Fibroblast of villous mesenchyme (primary cell): ENCODE measurements at regions not wholly inside any gene's neighbourhood (a gene's known extent, or its start where the extent isn't known, plus 50 kb on each side); places are given as distances from the start of the nearest gene placed in this dataset.

Source experiments
- DNase-seq: peaks from one replicate; pipeline ENCODE4 v3.0.0-alpha.2; 2010; ENCODE audit warnings: low read depth
- H3K4me3 ChIP-seq: 2 replicates; pipeline ENCODE4 v1.5.1; 2011; ENCODE audit warnings: low read depth, mild to moderate bottlenecking, low read length
- TF ChIP-seq, protein P1 (sequence below): IDR thresholded peaks from 2 replicates; pipeline ENCODE4 v1.5.1; 2012; ENCODE audit warnings: low read depth, mild to moderate bottlenecking, low read length; ENCODE audit not compliant: insufficient read depth

DNA sequence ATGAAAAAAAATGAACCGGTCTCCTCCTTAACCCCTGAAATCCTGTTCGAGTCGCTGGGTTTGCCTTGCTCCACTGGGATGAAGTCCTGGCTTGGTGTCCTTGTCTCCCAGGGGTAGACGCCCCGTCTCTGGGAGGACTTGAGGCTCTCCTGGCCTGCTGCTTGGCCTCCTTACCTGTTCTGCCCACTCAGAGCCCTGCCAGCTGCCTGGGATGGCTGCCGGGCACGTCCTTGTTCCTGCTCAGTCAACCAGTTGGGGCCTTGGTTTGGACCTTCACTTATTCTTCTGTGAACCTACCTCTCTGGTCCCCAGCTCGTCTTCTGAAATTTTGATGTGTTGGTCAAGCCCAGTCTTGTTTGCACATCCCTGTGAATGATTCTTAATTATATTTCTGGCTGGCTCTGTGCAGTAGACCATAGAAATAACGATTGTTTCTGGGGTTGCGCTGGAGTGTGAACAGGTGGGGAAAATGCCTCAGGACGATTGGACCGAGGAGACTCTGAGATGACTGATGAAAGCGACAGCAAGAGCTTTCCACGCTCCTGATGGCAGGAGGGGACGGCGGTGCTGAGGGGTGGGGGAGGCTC is 126.5 kb upstream of the ESR1 start:
- DNase-seq: no peak
- TF ChIP-seq, protein P1, sequence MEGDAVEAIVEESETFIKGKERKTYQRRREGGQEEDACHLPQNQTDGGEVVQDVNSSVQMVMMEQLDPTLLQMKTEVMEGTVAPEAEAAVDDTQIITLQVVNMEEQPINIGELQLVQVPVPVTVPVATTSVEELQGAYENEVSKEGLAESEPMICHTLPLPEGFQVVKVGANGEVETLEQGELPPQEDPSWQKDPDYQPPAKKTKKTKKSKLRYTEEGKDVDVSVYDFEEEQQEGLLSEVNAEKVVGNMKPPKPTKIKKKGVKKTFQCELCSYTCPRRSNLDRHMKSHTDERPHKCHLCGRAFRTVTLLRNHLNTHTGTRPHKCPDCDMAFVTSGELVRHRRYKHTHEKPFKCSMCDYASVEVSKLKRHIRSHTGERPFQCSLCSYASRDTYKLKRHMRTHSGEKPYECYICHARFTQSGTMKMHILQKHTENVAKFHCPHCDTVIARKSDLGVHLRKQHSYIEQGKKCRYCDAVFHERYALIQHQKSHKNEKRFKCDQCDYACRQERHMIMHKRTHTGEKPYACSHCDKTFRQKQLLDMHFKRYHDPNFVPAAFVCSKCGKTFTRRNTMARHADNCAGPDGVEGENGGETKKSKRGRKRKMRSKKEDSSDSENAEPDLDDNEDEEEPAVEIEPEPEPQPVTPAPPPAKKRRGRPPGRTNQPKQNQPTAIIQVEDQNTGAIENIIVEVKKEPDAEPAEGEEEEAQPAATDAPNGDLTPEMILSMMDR: no peak
- no peak overlapping the region for H3K4me3 ChIP-seq

DNA sequence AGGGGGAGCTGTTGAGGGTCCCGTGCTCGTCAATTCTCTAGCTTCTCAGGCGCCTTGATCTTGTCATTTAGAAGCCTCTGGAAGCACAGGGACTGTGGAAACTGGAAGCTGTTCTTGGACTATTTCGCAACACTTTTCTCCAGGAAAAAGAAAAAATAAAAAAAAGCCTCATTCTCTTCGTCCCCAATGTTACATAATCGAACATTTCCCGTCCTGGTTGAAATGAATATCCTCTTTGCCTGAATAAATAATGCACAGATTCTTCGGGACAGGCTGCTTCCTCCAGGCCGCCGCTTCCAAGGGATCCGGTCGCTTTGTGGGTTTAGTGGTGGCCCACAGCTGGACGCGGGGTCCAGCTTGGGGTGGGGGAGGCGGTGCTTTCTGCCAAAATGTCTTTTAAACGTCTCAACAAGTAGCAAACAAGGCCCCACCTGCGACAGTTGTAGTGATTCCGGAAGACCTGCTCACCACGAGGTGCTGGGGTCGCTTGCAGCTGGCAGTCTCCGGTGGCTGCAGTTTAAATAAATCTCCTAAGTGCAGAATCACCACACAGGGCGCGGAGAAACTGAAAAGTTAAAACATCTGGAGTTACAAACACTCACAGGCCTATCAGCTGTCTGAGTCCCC is 125.9 kb upstream of the ESR1 start:
- TF ChIP-seq, protein P1: no peak
- DNase-seq: peak; percentile 59
- H3K4me3 ChIP-seq: peak overlapping the region; percentile 29

DNA sequence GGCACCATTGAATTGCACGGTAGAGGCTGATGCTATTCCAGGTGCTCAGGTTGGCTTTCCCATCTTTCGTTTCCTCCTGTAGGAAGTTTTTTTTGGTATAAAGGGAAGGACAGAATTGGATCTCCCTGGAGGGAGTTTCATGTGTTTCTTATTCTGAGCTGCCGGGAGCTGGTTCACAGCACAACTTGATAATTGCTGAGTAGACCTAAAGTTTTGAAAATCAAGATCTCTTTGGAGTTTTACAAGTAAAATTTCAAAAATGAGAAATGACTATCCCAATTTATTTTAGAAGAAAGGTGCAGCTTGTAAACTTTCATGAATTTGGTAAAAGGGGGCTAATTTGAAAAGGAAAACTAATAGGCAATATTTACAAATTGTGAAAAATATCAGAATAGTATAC is 125.2 kb upstream of the ESR1 start:
- TF ChIP-seq, protein P1: no peak
- DNase-seq: no peak
- no peak overlapping the region for H3K4me3 ChIP-seq

DNA sequence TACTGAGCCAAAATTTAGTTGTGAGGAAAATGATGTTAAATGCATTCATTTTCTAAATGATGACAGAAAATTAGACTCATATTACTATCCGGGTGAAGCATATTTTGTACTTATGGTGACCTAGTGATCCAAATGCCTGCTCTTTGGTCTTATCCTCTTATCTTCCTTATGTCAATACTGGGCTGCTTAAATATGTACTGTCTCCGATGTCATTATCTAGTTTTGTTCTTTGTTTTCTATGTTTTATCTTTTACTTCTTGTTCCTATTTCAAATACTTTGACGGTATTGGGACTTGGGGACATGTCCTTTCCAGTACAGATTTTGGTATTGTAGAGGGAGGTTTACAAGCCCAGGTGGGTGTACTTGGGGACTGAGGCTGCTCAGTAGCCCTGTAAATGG is 124.6 kb upstream of the ESR1 start:
- TF ChIP-seq, protein P1: no peak
- DNase-seq: no peak
- H3K4me3 ChIP-seq: no peak overlapping the region

DNA sequence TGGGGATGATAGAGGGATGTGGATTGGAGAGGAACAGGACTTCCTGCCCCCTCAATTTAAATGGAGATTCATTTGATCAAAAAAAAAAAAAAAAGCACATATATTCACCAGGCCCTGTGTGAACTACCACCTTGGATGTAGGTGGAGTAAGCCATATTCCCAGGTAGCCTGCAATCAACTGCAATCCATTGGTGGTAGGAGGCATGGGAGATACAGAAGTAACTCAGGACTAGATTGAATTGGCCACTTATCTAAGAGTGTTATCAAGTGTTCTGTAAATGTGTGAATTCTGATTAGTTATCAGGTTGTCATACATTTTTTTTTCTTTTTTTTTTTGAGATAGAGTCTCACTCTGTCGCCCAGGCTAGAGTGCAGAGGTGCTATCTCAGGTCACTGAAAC is 124.1 kb upstream of the ESR1 start:
- TF ChIP-seq, protein P1: no peak
- H3K4me3 ChIP-seq: no peak overlapping the region
- DNase-seq: no peak

DNA sequence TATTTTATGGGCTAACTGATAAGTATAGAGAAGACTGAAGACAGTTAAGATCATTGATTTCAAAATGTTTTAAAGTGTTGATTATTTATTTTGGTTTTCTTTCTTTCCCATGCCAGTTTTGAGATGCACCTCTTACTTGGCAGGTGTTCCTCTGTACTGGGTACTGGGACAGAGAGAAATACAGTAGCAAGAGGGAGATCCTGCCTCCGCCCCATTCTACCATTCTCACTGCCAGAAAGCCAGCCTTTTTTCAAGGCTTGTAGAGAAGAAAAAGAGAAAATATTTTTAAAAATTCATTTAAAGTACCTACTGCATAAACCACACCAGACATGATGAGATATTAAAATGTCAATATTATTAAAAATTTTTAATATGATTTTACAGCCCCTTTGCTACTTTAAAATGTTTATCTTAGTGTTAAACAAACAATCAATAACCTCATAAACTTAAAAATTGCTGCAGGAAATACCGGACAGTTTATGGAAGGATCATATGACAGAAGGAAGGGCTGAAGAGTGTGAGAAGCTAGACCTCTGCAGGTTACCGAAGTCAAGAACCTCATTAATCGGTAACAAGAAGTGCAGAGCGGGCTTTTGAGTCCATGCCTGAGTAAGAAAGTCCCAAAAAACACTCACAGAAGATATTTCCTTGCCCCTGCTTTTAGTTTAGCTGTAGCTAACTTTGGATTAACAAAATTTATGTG is 117.8 kb upstream of the ESR1 start:
- TF ChIP-seq, protein P1: no peak
- no peak for DNase-seq
- no peak overlapping the region for H3K4me3 ChIP-seq
